IPS DF 4.7 (cell line): ENCODE measurements at regions not wholly inside any gene's neighbourhood (a gene's known extent, or its start where the extent isn't known, plus 50 kb on each side); places are given as distances from the start of the nearest gene placed in this dataset.
"Not testable (repeated sequence)": the region's sequence is repeated elsewhere in the genome, so short reads cannot be mapped to it uniquely, and the experiment has no call there.

Source experiments
- DNase-seq: peaks from one replicate; pipeline ENCODE4 v3.0.0-alpha.2; 2013; ENCODE audit warnings: low spot score; ENCODE audit errors: extremely low read depth

- no peak for DNase-seq
These were observed 322.0 kb upstream of the HTR1E start for GRCh38 chr6:86615299-86615698.

GRCh38 chr6:86609549-86610388 lies 327.6 kb upstream of the HTR1E start:
- no peak for DNase-seq

GRCh38 chr6:86603364-86603763 lies 334.0 kb upstream of the HTR1E start:
- not testable (repeated sequence) for DNase-seq

- not testable (repeated sequence) for DNase-seq
These were observed 335.2 kb upstream of the HTR1E start for GRCh38 chr6:86602093-86602492.

GRCh38 chr6:86598969-86599368 lies 338.4 kb upstream of the HTR1E start:
- DNase-seq: not testable (repeated sequence)

- no peak for DNase-seq
These were observed 341.7 kb upstream of the HTR1E start for GRCh38 chr6:86595641-86596040.

- DNase-seq: no peak
These were observed 351.1 kb upstream of the HTR1E start for GRCh38 chr6:86586195-86586594.

- DNase-seq: no peak
These were observed 355.5 kb upstream of the HTR1E start for GRCh38 chr6:86581833-86582232.

- no peak for DNase-seq
These were observed 374.1 kb upstream of the HTR1E start for GRCh38 chr6:86563197-86563596.

- no peak for DNase-seq
These were observed 379.0 kb upstream of the HTR1E start for GRCh38 chr6:86558318-86558717.

- no peak for DNase-seq
These were observed 400.0 kb upstream of the HTR1E start for GRCh38 chr6:86537292-86537861.

GRCh38 chr6:86536121-86536520 lies 401.2 kb upstream of the HTR1E start:
- no peak for DNase-seq

GRCh38 chr6:86535100-86535499 lies 402.2 kb upstream of the HTR1E start:
- DNase-seq: no peak

- no peak for DNase-seq
These were observed 407.7 kb upstream of the HTR1E start for GRCh38 chr6:86529635-86530034.

- DNase-seq: no peak
These were observed 411.1 kb upstream of the HTR1E start for GRCh38 chr6:86526238-86526637.

GRCh38 chr6:86516087-86516486 lies 421.2 kb upstream of the HTR1E start:
- no peak for DNase-seq

GRCh38 chr6:86511962-86512361 lies 425.4 kb upstream of the HTR1E start:
- no peak for DNase-seq

GRCh38 chr6:86508230-86508629 lies 429.1 kb upstream of the HTR1E start:
- no peak for DNase-seq

- no peak for DNase-seq
These were observed 434.8 kb upstream of the HTR1E start for GRCh38 chr6:86502497-86502896.

- no peak for DNase-seq
These were observed 437.3 kb upstream of the HTR1E start for GRCh38 chr6:86500035-86500434.

- not testable (repeated sequence) for DNase-seq
These were observed 448.3 kb upstream of the HTR1E start for GRCh38 chr6:86489042-86489441.

- DNase-seq: no peak
These were observed 449.6 kb upstream of the HTR1E start for GRCh38 chr6:86487660-86488221.

- not testable (repeated sequence) for DNase-seq
These were observed 459.0 kb upstream of the HTR1E start for GRCh38 chr6:86478316-86478715.
